Thymus (tissue), 11 donors: ENCODE measurements at regions not wholly inside any gene's neighbourhood (a gene's known extent, or its start where the extent isn't known, plus 50 kb on each side); places are given as distances from the start of the nearest gene placed in this dataset.
"Not testable (repeated sequence)": the region's sequence is repeated elsewhere in the genome, so short reads cannot be mapped to it uniquely, and the experiment has no call there.

Source experiments
- DNase-seq, 9 donors: peaks; one replicate each; pipeline ENCODE4 v3.0.0-alpha.2; 2013; ENCODE audit warnings: low spot score in 9 of 9, low read depth in 6 of 9, missing footprints in 1 of 9
- H3K27ac ChIP-seq, 2 donors: one replicate each; pipeline ENCODE4 v1.5.1; 2013; ENCODE audit warnings: control low read depth in 1 of 2, low read depth in 1 of 2, low read length in 1 of 2, mild to moderate bottlenecking in 1 of 2, moderate library complexity in 1 of 2
- H3K27me3 ChIP-seq, 2 donors: one replicate each; pipeline ENCODE4 v1.5.1; 2013; ENCODE audit warnings: low read length in 1 of 2; ENCODE audit not compliant: control insufficient read depth in 2 of 2, insufficient read depth in 1 of 2
- H3K36me3 ChIP-seq, 2 donors: one replicate each; pipeline ENCODE4 v1.5.1; 2013; ENCODE audit warnings: low read length in 1 of 2, mild to moderate bottlenecking in 1 of 2, moderate library complexity in 1 of 2; ENCODE audit not compliant: control insufficient read depth in 2 of 2, insufficient read depth in 2 of 2
- H3K4me1 ChIP-seq, 2 donors: one replicate each; pipeline ENCODE4 v1.5.1; 2013; ENCODE audit warnings: low read length in 2 of 2; ENCODE audit not compliant: control insufficient read depth in 2 of 2, insufficient read depth in 2 of 2
- H3K4me3 ChIP-seq, 2 donors: one replicate each; pipeline ENCODE4 v1.5.1; 2013; ENCODE audit warnings: low read length in 2 of 2, control low read depth in 1 of 2, mild to moderate bottlenecking in 1 of 2
- H3K9me3 ChIP-seq, 2 donors: one replicate each; pipeline ENCODE4 v1.5.1; 2013; ENCODE audit warnings: low read length in 1 of 2, mild to moderate bottlenecking in 1 of 2; ENCODE audit not compliant: control insufficient read depth in 2 of 2, insufficient read depth in 1 of 2
- WGBS: extraction: QIAGEN DNeasy Blood & Tissue Kit; methylation state at CpG from one replicate; pipeline ENCODE4 v1.1.7; 2013; 5-methylcytosine and 5-hydroxymethylcytosine counted together
- donor health status: healthy.

GRCh38 chr5:103377638-103378037 lies 119.1 kb downstream of the MACIR start:
- H3K27me3 ChIP-seq, H3K36me3 ChIP-seq, H3K27ac ChIP-seq, DNase-seq, H3K9me3 ChIP-seq, H3K4me3 ChIP-seq, H3K4me1 ChIP-seq: not testable (repeated sequence)
- WGBS, result 86% methylated on average over 4 of the region's 4 CpGs

- no peaks in the 10 kb centered on the region for H3K4me1 ChIP-seq
- H3K27ac ChIP-seq, result no peak overlapping the region
- 95% methylated on average over 3 of the region's 3 CpGs for WGBS
- H3K27me3 ChIP-seq, result no peaks in the 10 kb centered on the region
- H3K36me3 ChIP-seq, result no peaks in the 10 kb centered on the region
- no peak overlapping the region for H3K4me3 ChIP-seq
- DNase-seq, result no peak
- no peaks in the 10 kb centered on the region for H3K9me3 ChIP-seq
Observed at GRCh38 chr5:103375863-103376591, 117.5 kb downstream of the MACIR start.

DNA sequence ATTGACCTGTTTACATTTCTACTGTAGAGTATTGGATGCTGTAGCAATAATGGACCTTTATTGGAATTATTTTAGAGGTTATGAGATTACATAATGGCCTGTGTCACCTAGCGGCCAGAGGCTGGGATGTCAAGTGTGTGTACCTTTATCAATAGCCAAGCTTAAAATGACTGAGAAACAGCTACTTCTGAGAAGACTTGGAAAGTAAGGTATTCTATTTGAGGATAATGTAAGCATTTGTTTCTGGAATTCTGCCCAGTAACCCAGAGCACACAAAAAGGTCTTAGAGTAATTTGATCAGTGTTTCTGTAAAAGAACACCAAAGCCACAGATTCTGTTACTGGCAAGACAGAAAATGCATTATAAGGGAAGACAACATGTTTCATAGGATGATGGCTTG lies 116.8 kb downstream of the MACIR start:
- no peaks in the 10 kb centered on the region for H3K36me3 ChIP-seq
- WGBS, result 92% methylated on average over 1 of the region's 1 CpG
- DNase-seq, result no peak
- H3K9me3 ChIP-seq, result no peaks in the 10 kb centered on the region
- H3K27ac ChIP-seq, result no peak overlapping the region
- H3K27me3 ChIP-seq, result no peaks in the 10 kb centered on the region
- H3K4me1 ChIP-seq, result no peaks in the 10 kb centered on the region
- no peak overlapping the region for H3K4me3 ChIP-seq

DNA sequence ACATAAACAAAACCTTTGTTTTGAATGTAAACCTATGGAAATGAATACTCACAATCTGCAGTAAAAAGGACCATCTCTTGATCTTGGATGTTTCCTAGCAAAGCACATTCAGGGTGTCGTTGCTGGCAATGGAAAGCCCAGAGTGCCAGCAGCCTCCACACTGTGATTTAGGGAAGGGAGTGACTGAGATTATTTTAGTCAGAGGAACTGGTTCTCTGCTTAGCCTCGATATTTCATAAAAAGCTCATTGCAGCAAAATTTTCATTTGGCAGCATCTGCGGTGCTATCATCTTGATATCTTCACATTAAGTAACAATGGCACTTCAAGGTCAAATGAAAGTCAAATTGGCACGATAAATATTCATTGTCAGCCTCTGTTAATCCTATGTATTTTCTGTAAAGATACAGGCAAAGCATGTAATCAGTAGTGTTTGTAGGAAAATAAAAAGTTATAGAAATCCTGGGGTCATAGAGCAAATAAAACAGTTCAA lies 116.0 kb downstream of the MACIR start:
- Histone ChIP-seq H3K4me1 (no peaks in the 10 kb centered on the region), H3K4me3 (no peak overlapping the region), H3K36me3 (no peaks in the 10 kb centered on the region), H3K27me3 (no peaks in the 10 kb centered on the region), H3K9me3 (no peaks in the 10 kb centered on the region), H3K27ac (no peak overlapping the region)
- no peak for DNase-seq
- 68% methylated on average over 4 of the region's 4 CpGs for WGBS

GRCh38 chr5:103373597-103374472 lies 115.3 kb downstream of the MACIR start:
- no peaks in the 10 kb centered on the region for H3K27me3 ChIP-seq
- no peak overlapping the region for H3K4me3 ChIP-seq
- no peak overlapping the region for H3K27ac ChIP-seq
- H3K4me1 ChIP-seq, result no peaks in the 10 kb centered on the region
- DNase-seq, result no peak
- H3K9me3 ChIP-seq, result no peaks in the 10 kb centered on the region
- no peaks in the 10 kb centered on the region for H3K36me3 ChIP-seq
- WGBS, result 80% methylated on average over 9 of the region's 9 CpGs

GRCh38 chr5:103371046-103371607 lies 112.6 kb downstream of the MACIR start:
- no peak for DNase-seq
- 77% methylated on average over 2 of the region's 2 CpGs for WGBS
- Histone ChIP-seq H3K36me3 (no peaks in the 10 kb centered on the region), H3K27me3 (no peaks in the 10 kb centered on the region), H3K27ac (no peak overlapping the region), H3K4me3 (no peak overlapping the region), H3K9me3 (no peaks in the 10 kb centered on the region), H3K4me1 (no peaks in the 10 kb centered on the region)

- H3K27ac ChIP-seq, result no peak overlapping the region
- no peaks in the 10 kb centered on the region for H3K27me3 ChIP-seq
- H3K4me3 ChIP-seq, result no peak overlapping the region
- no peaks in the 10 kb centered on the region for H3K9me3 ChIP-seq
- DNase-seq, result no peak
- 92% methylated on average over 2 of the region's 2 CpGs for WGBS
- no peaks in the 10 kb centered on the region for H3K4me1 ChIP-seq
- no peaks in the 10 kb centered on the region for H3K36me3 ChIP-seq
Observed at GRCh38 chr5:103369125-103370120, 110.9 kb downstream of the MACIR start.

DNA sequence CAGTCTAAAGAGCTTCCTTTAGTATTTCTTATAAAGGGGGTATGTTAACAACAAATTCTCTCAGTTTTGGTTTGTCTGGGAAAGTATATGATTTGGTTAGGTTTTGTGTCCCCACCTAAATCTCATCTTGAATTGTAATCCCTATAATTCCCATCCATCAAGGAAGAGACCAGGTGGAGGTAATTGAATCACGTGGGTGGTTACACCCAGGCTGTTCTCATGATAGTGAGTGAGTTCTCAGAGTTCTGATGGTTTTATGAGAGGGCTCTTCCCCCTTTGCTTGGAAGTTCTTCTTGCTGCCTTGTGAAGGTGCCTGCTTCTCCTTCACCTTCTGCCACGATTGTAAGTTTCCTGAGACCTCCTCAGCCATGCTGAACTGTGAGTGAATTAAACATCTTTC lies 109.1 kb downstream of the MACIR start:
- no peaks in the 10 kb centered on the region for H3K4me1 ChIP-seq
- no peaks in the 10 kb centered on the region for H3K27me3 ChIP-seq
- 87% methylated on average over 2 of the region's 2 CpGs for WGBS
- no peaks in the 10 kb centered on the region for H3K9me3 ChIP-seq
- H3K4me3 ChIP-seq, result no peak overlapping the region
- H3K27ac ChIP-seq, result no peak overlapping the region
- DNase-seq, result no peak
- H3K36me3 ChIP-seq, result no peaks in the 10 kb centered on the region
